ENCODE measurements at regions not wholly inside any gene's neighbourhood (a gene's known extent, or its start where the extent isn't known, plus 50 kb on each side); places are given as distances from the start of the nearest gene placed in this dataset.
A peak's percentile ranks its signal among the peaks of the same experiment; 100 is the strongest.

DNA sequence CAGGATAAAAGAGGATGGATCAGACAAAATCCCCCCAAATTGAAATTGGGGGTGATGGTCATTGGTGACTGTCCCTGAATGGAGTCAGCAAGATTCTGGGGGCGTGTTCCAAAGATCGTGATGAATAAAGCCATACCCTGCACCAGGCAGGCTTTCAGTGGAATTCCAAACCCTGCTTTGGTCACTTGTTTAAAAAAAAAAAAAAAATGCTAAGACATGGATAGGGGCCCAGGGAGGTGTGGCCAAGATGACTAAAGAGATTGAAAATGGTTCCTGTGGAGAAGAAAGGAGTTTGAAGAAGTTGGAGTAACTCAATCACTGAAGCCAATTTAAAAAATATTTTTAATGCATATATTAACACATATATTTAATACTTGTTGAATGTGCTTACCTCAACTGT lies 161.4 kb upstream of the KCNG1 start:
- no peak overlapping the region for H3K4me3 Mint-ChIP-seq
- H3K9me3 Mint-ChIP-seq: no peaks in the 10 kb centered on the region
- no peak for DNase-seq (ENCODE audit: low spot score in 2 of 2, unreplicated experiment in 2 of 2)

GRCh38 chr20:51183451-51183850 lies 160.5 kb upstream of the KCNG1 start:
- Mint-ChIP-seq H3K9me3 (no peaks in the 10 kb centered on the region), H3K36me3 (no peaks in the 10 kb centered on the region), H3K27me3 (ENCODE audit: low read depth) (peaks cover 5% of the 10 kb centered on the region), H3K27ac (no peak overlapping the region), H3K4me3 (no peak overlapping the region), H3K4me1 (peaks cover 17% of the 10 kb centered on the region)
- TF ChIP-seq, protein P1, sequence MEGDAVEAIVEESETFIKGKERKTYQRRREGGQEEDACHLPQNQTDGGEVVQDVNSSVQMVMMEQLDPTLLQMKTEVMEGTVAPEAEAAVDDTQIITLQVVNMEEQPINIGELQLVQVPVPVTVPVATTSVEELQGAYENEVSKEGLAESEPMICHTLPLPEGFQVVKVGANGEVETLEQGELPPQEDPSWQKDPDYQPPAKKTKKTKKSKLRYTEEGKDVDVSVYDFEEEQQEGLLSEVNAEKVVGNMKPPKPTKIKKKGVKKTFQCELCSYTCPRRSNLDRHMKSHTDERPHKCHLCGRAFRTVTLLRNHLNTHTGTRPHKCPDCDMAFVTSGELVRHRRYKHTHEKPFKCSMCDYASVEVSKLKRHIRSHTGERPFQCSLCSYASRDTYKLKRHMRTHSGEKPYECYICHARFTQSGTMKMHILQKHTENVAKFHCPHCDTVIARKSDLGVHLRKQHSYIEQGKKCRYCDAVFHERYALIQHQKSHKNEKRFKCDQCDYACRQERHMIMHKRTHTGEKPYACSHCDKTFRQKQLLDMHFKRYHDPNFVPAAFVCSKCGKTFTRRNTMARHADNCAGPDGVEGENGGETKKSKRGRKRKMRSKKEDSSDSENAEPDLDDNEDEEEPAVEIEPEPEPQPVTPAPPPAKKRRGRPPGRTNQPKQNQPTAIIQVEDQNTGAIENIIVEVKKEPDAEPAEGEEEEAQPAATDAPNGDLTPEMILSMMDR (IDR thresholded peaks at IDR 0.05; ENCODE audit: unreplicated experiment): no peak
- no peak for DNase-seq (ENCODE audit: low spot score in 2 of 2, unreplicated experiment in 2 of 2)

More for the DNA sequence above, 161.4 kb upstream of the KCNG1 start:
- TF ChIP-seq, protein P1 (IDR thresholded peaks at IDR 0.05; ENCODE audit: unreplicated experiment): no peak
- H3K27ac Mint-ChIP-seq: no peak overlapping the region
- H3K36me3 Mint-ChIP-seq: no peaks in the 10 kb centered on the region
- peaks cover 5% of the 10 kb centered on the region for H3K27me3 Mint-ChIP-seq (ENCODE audit: low read depth)
- peaks cover 17% of the 10 kb centered on the region for H3K4me1 Mint-ChIP-seq

DNA sequence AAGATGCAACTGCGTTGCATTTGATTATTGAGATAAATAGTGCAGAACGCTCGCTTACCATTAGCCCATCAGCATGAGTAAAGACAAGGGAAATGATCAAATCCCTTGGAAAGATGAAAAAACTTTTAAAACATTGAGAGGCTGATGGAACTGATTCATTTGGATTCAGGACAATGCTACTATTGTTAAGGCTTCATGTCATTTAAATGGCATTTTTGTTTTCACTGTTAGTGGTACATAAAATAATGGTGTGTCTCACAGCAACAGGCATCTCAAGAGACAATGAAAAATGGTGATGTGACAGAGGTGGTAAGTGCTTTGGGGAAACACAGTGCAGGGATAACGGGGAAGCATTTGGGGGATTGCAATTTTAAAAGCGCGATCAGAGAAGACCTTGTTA lies 159.7 kb upstream of the KCNG1 start:
- Mint-ChIP-seq H3K9me3 (no peaks in the 10 kb centered on the region), H3K27ac (no peak overlapping the region), H3K36me3 (no peaks in the 10 kb centered on the region), H3K4me1 (peaks cover 15% of the 10 kb centered on the region), H3K4me3 (no peak overlapping the region), H3K27me3 (ENCODE audit: low read depth) (peaks cover 5% of the 10 kb centered on the region)
- no peak for DNase-seq (ENCODE audit: low spot score in 2 of 2, unreplicated experiment in 2 of 2)
- TF ChIP-seq, protein P1 (IDR thresholded peaks at IDR 0.05; ENCODE audit: unreplicated experiment): no peak

DNA sequence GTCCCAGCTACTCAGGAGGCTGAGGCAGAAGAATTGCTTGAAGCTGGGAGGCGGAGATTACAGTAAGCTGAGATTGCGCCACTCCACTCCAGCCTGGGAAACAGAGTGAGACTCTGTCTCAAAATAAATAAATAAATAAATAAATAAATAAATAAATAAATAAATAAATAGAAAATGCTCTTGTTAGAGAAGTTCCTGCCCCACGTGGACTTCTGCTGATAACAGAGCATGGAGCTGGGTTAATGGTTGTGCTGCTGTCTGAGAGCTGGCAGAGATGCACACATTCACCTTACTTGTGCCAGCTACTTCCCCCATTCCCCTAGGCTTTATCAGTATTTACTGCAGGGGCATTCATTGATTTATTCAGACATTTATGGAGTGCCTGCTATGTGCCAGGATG lies 155.2 kb upstream of the KCNG1 start:
- no peak for DNase-seq (ENCODE audit: low spot score in 2 of 2, unreplicated experiment in 2 of 2)
- H3K27ac Mint-ChIP-seq: no peak overlapping the region
- no peaks in the 10 kb centered on the region for H3K36me3 Mint-ChIP-seq
- peaks cover 8% of the 10 kb centered on the region for H3K4me1 Mint-ChIP-seq
- H3K9me3 Mint-ChIP-seq: no peaks in the 10 kb centered on the region
- no peak overlapping the region for H3K4me3 Mint-ChIP-seq
- TF ChIP-seq, protein P1 (IDR thresholded peaks at IDR 0.05; ENCODE audit: unreplicated experiment): no peak
- peaks cover 5% of the 10 kb centered on the region for H3K27me3 Mint-ChIP-seq (ENCODE audit: low read depth)

DNA sequence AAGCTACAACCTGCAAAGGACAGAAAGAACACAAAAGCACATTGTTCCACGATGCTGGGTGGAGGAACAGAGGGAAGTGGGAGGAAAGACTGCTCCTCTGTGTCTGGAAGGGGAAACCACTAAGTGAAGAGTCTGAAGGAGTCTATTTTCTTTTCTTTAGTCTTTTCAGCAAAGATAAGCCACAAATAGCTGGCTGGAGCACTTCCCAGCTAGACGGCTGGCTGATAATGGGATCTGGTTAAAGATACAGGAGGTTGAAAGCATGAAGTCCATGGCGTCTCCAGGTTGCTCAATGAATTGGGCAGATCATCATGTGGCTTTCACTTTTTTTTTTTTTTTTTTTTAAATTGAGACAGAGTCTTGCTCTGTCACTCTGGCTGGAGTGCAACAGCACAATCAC lies 154.0 kb upstream of the KCNG1 start:
- peaks cover 8% of the 10 kb centered on the region for H3K4me1 Mint-ChIP-seq
- H3K27me3 Mint-ChIP-seq (ENCODE audit: low read depth): peaks cover 5% of the 10 kb centered on the region
- H3K36me3 Mint-ChIP-seq: no peaks in the 10 kb centered on the region
- TF ChIP-seq, protein P1 (IDR thresholded peaks at IDR 0.05; ENCODE audit: unreplicated experiment): no peak
- no peak overlapping the region for H3K4me3 Mint-ChIP-seq
- peaks cover 3% of the 10 kb centered on the region for H3K9me3 Mint-ChIP-seq
- DNase-seq (ENCODE audit: low spot score in 2 of 2, unreplicated experiment in 2 of 2): no peak
- peak overlapping the region; percentile 71 for H3K27ac Mint-ChIP-seq

- Mint-ChIP-seq H3K4me3 (no peak overlapping the region), H3K27me3 (ENCODE audit: low read depth) (peaks cover 5% of the 10 kb centered on the region), H3K27ac (peak overlapping the region; percentile 71), H3K36me3 (no peaks in the 10 kb centered on the region), H3K4me1 (peaks cover 8% of the 10 kb centered on the region), H3K9me3 (peaks cover 3% of the 10 kb centered on the region)
- no peak for DNase-seq (ENCODE audit: low spot score in 2 of 2, unreplicated experiment in 2 of 2)
- TF ChIP-seq, protein P1 (IDR thresholded peaks at IDR 0.05; ENCODE audit: unreplicated experiment): no peak
Measured at GRCh38 chr20:51176446-51176845, 153.5 kb upstream of the KCNG1 start.

Measured in mesothelial cell of epicardium (in vitro differentiated cells).